Progenitor cell of endocrine pancreas (in vitro differentiated cells): ENCODE measurements at regions not wholly inside any gene's neighbourhood (a gene's known extent, or its start where the extent isn't known, plus 50 kb on each side); places are given as distances from the start of the nearest gene placed in this dataset.

Experiments
- DNase-seq: peaks from one replicate; pipeline ENCODE4 v3.0.0; 2021; ENCODE audit warnings: low spot score; ENCODE audit not compliant: unreplicated experiment
- H3K27ac Mint-ChIP-seq: 2 replicates; pipeline ENCODE4 v1.8.0; 2021; ENCODE audit warnings: mild to moderate bottlenecking, moderate library complexity, mixed read lengths
- H3K27me3 Mint-ChIP-seq: 2 replicates; pipeline ENCODE4 v1.8.0; 2021; ENCODE audit warnings: mixed read lengths
- H3K36me3 Mint-ChIP-seq: 2 replicates; pipeline ENCODE4 v1.8.0; 2022; ENCODE audit warnings: mixed read lengths; ENCODE audit not compliant: insufficient read depth
- H3K4me1 Mint-ChIP-seq: 2 replicates; pipeline ENCODE4 v1.8.0; 2021; ENCODE audit warnings: low read depth, mixed read lengths
- H3K4me3 Mint-ChIP-seq: 2 replicates; pipeline ENCODE4 v1.8.0; 2021; ENCODE audit warnings: low read depth, mild to moderate bottlenecking, moderate library complexity, mixed read lengths
- H3K9me3 Mint-ChIP-seq: 2 replicates; pipeline ENCODE4 v1.8.0; 2021; ENCODE audit warnings: low read depth, mixed read lengths
- CTCF ChIP-seq: fragments of 200-600 bp; sonication (generic); IDR thresholded peaks from one replicate; pipeline ENCODE4 v1.5.0; 2021; ENCODE audit warnings: antibody characterized with exemption, mild to moderate bottlenecking; ENCODE audit not compliant: unreplicated experiment

GRCh38 chr12:31845613-31846322 is 113.4 kb upstream of the RESF1 start:
- Mint-ChIP-seq H3K27ac (no peak overlapping the region), H3K4me3 (no peak overlapping the region), H3K4me1 (peaks cover 3% of the 10 kb centered on the region), H3K36me3 (peaks cover 22% of the 10 kb centered on the region), H3K27me3 (no peaks in the 10 kb centered on the region), H3K9me3 (peaks cover 40% of the 10 kb centered on the region)
- no peak for DNase-seq
- TF ChIP-seq CTCF: no peak

GRCh38 chr12:31843398-31844095 is 114.7 kb upstream of the AMN1 start:
- Mint-ChIP-seq H3K9me3 (peaks cover 43% of the 10 kb centered on the region), H3K27ac (no peak overlapping the region), H3K36me3 (peaks cover 21% of the 10 kb centered on the region), H3K4me3 (no peak overlapping the region), H3K27me3 (no peaks in the 10 kb centered on the region), H3K4me1 (peaks cover 3% of the 10 kb centered on the region)
- no peak for DNase-seq
- TF ChIP-seq CTCF: no peak

GRCh38 chr12:31837913-31838312 is 109.1 kb upstream of the AMN1 start:
- Mint-ChIP-seq H3K27me3 (no peaks in the 10 kb centered on the region), H3K4me1 (no peaks in the 10 kb centered on the region)

GRCh38 chr12:31835276-31835882 is 106.6 kb upstream of the AMN1 start:
- no peak for TF ChIP-seq CTCF
- Mint-ChIP-seq H3K4me3 (no peak overlapping the region), H3K9me3 (peaks cover 48% of the 10 kb centered on the region), H3K36me3 (peaks cover 9% of the 10 kb centered on the region), H3K27me3 (no peaks in the 10 kb centered on the region), H3K27ac (no peak overlapping the region), H3K4me1 (no peaks in the 10 kb centered on the region)
- DNase-seq: no peak

More at GRCh38 chr12:31837913-31838312, 109.1 kb upstream of the AMN1 start:
- H3K36me3 Mint-ChIP-seq: peaks cover 8% of the 10 kb centered on the region
- H3K9me3 Mint-ChIP-seq: peaks cover 34% of the 10 kb centered on the region
- no peak overlapping the region for H3K27ac Mint-ChIP-seq
- TF ChIP-seq CTCF: no peak
- DNase-seq: no peak
- no peak overlapping the region for H3K4me3 Mint-ChIP-seq

- Mint-ChIP-seq H3K36me3 (peaks cover 9% of the 10 kb centered on the region), H3K4me3 (no peak overlapping the region), H3K9me3 (peaks cover 56% of the 10 kb centered on the region), H3K27ac (no peak overlapping the region), H3K27me3 (no peaks in the 10 kb centered on the region), H3K4me1 (no peaks in the 10 kb centered on the region)
- no peak for DNase-seq
- TF ChIP-seq CTCF: no peak
Measured at GRCh38 chr12:31834150-31834549, 105.3 kb upstream of the AMN1 start.
